Neuronal stem cell (in vitro differentiated cells): ENCODE measurements at regions not wholly inside any gene's neighbourhood (a gene's known extent, or its start where the extent isn't known, plus 50 kb on each side); places are given as distances from the start of the nearest gene placed in this dataset.

Experiments used
- DNase-seq: peaks from one replicate; pipeline ENCODE4 v3.0.0-alpha.2; 2013; ENCODE audit warnings: low spot score
- H2AFZ ChIP-seq: one replicate; pipeline ENCODE4 v1.6.1; 2013; ENCODE audit warnings: mild to moderate bottlenecking, low read length, inconsistent platforms
- H2AK5ac ChIP-seq: 2 replicates; pipeline ENCODE4 v1.6.1; 2013; ENCODE audit warnings: low read depth, mild to moderate bottlenecking, inconsistent platforms, low read length, moderate library complexity, mixed read lengths
- H2BK120ac ChIP-seq: 2 replicates; pipeline ENCODE4 v1.6.1; 2013; ENCODE audit warnings: low read depth, mild to moderate bottlenecking, inconsistent platforms, low read length, moderate library complexity, mixed read lengths
- H2BK12ac ChIP-seq: one replicate; pipeline ENCODE4 v1.6.1; 2013; ENCODE audit warnings: low read length, inconsistent platforms
- H2BK15ac ChIP-seq: 2 replicates; pipeline ENCODE4 v1.6.1; 2013; ENCODE audit warnings: mild to moderate bottlenecking, low read length, inconsistent platforms, mixed read lengths
- H2BK5ac ChIP-seq: one replicate; pipeline ENCODE4 v1.6.1; 2013; ENCODE audit warnings: inconsistent platforms, mild to moderate bottlenecking, low read length, moderate library complexity
- H3K14ac ChIP-seq: one replicate; pipeline ENCODE4 v1.6.1; 2013; ENCODE audit warnings: low read length, inconsistent platforms
- H3K18ac ChIP-seq: 2 replicates; pipeline ENCODE4 v1.6.1; 2013; ENCODE audit warnings: low read length, inconsistent platforms
- H3K23ac ChIP-seq: 2 replicates; pipeline ENCODE4 v1.6.1; 2013; ENCODE audit warnings: low read depth, mild to moderate bottlenecking, mixed read lengths, low read length, inconsistent platforms; ENCODE audit not compliant: poor library complexity
- H3K27ac ChIP-seq: replicated peaks from 3 replicates; pipeline ENCODE4 v1.5.1; 2013; ENCODE audit warnings: low read length, inconsistent platforms
- H3K27me3 ChIP-seq, 3 experiments: 2 replicates each; pipeline ENCODE4 v1.6.1; 2013; ENCODE audit warnings: low read length in 3 of 3, mild to moderate bottlenecking in 2 of 3, inconsistent platforms in 1 of 3, low read depth in 1 of 3, mixed read lengths in 1 of 3, moderate library complexity in 1 of 3; ENCODE audit not compliant: control insufficient read depth in 3 of 3, insufficient read depth in 3 of 3
- H3K36me3 ChIP-seq, 2 donors: replicated peaks in 1 of 2; 2 replicates each; pipeline ENCODE4 v1.6.1; 2013; ENCODE audit warnings: low read length in 2 of 2; ENCODE audit not compliant: control insufficient read depth in 2 of 2, insufficient read depth in 2 of 2
- H3K4ac ChIP-seq: 2 replicates; pipeline ENCODE4 v1.6.1; 2013; ENCODE audit warnings: inconsistent platforms, mild to moderate bottlenecking, low read length, moderate library complexity
- H3K4me1 ChIP-seq, 2 donors: 1 replicate in 1 of 2; 2 replicates in 1 of 2; pipeline ENCODE4 v1.6.1; 2013; ENCODE audit warnings: low read length in 2 of 2, low read depth in 1 of 2; ENCODE audit not compliant: control insufficient read depth in 2 of 2, insufficient read depth in 1 of 2
- H3K4me2 ChIP-seq: one replicate; pipeline ENCODE4 v1.6.1; 2013; ENCODE audit warnings: mild to moderate bottlenecking, low read length, inconsistent platforms; ENCODE audit not compliant: insufficient read depth, poor library complexity, severe bottlenecking
- H3K4me3 ChIP-seq, 2 donors: 2 replicates each; pipeline ENCODE4 v1.5.1; 2013; ENCODE audit warnings: low read length in 2 of 2, mild to moderate bottlenecking in 2 of 2, inconsistent platforms in 1 of 2, moderate library complexity in 1 of 2
- H3K79me1 ChIP-seq: one replicate; pipeline ENCODE4 v1.6.1; 2013; ENCODE audit warnings: low read depth, mild to moderate bottlenecking, inconsistent platforms, low read length, moderate library complexity
- H3K9ac ChIP-seq: one replicate; pipeline ENCODE4 v1.6.1; 2013; ENCODE audit warnings: mild to moderate bottlenecking, low read depth, low read length, inconsistent platforms; ENCODE audit not compliant: poor library complexity
- H3K9me3 ChIP-seq, 2 donors: replicated peaks in 1 of 2; 2 replicates each; pipeline versions ENCODE3 to v1.6.1; 2013; ENCODE audit warnings: low read length in 2 of 2, mild to moderate bottlenecking in 2 of 2, inconsistent platforms in 1 of 2, low read depth in 1 of 2, mixed read lengths in 1 of 2, moderate library complexity in 1 of 2; ENCODE audit not compliant: control insufficient read depth in 2 of 2, insufficient read depth in 1 of 2
- H4K8ac ChIP-seq: one replicate; pipeline ENCODE4 v1.6.1; 2013; ENCODE audit warnings: low read depth, mild to moderate bottlenecking, inconsistent platforms, low read length, moderate library complexity
- H4K91ac ChIP-seq: one replicate; pipeline ENCODE4 v1.6.1; 2013; ENCODE audit warnings: low read length, low read depth, mild to moderate bottlenecking, inconsistent platforms; ENCODE audit not compliant: poor library complexity
- WGBS, 2 donors: extraction: QIAGEN DNeasy Blood & Tissue Kit; methylation state at CpG; one replicate each; pipeline ENCODE4 v1.1.7; 2013; ENCODE audit warnings: missing lambda C conversion rate in 2 of 2, mixed read lengths in 1 of 2; ENCODE audit not compliant: insufficient read length in 2 of 2, insufficient replicate concordance in 1 of 2; ENCODE audit errors: extremely low coverage in 2 of 2; 5-methylcytosine and 5-hydroxymethylcytosine counted together

DNA sequence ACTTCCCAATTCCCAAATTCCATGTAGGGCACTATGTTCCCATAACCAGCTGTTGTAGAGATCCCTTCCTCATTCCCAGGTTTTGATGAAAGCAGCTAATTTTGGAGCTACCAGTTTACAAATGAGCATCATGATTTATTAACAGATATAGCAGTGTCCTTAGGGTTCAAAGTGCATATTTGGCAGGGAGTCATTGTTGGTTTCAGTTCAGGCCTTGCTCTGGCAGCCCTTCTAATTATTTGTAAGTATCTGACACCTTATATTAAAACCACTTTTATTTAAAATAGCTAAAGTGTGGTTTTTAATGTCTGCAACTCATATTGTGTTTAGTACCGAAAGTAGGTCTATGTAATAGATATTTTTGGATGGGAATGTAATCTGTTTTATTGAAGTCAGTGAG lies 518.5 kb downstream of the TLL1 start:
- H3K4me1 ChIP-seq = no peaks in the 10 kb centered on the region
- no peak overlapping the region for H4K91ac ChIP-seq
- H3K4ac ChIP-seq = no peak overlapping the region
- no peak overlapping the region for H3K4me2 ChIP-seq
- no peak overlapping the region for H2AK5ac ChIP-seq
- WGBS, 2 donors = no CpG with 5 or more reads among the region's 1 CpG
- no peak overlapping the region for H2BK15ac ChIP-seq
- no peaks in the 10 kb centered on the region for H3K9me3 ChIP-seq
- no peak overlapping the region for H3K27ac ChIP-seq
- H2AFZ ChIP-seq = no peak overlapping the region
- no peak overlapping the region for H3K23ac ChIP-seq
- H4K8ac ChIP-seq = no peak overlapping the region
- no peaks in the 10 kb centered on the region for H3K27me3 ChIP-seq
- no peaks in the 10 kb centered on the region for H3K79me1 ChIP-seq
- no peak for DNase-seq
- no peak overlapping the region for H3K18ac ChIP-seq
- no peak overlapping the region for H3K9ac ChIP-seq
- no peaks in the 10 kb centered on the region for H3K36me3 ChIP-seq
- H3K14ac ChIP-seq = no peak overlapping the region
- H3K4me3 ChIP-seq = no peak overlapping the region
- no peak overlapping the region for H2BK5ac ChIP-seq
- no peak overlapping the region for H2BK12ac ChIP-seq
- H2BK120ac ChIP-seq = no peak overlapping the region

DNA sequence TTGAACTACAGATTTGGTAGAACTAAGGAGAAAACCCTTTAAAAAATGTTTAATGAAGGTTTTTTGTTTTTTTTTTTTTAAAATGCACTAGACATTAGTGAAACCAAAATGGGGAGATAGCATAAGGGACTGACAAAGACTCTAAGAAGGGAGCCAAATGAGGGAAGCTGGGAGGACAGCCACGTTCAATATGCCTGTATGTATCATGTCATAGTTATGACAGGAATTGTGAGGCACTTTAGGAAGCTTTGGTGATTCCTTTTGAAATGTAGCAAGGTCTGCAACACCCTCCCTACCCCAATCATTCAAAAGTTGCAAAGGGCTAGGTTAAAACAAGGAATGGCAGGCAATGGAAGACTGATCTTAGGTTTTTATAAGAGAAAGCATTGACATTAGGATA lies 526.0 kb downstream of the TLL1 start:
- Histone ChIP-seq H3K9me3 (no peaks in the 10 kb centered on the region), H2BK15ac (no peak overlapping the region), H2BK120ac (no peak overlapping the region), H4K91ac (no peak overlapping the region), H2AK5ac (no peak overlapping the region), H3K4me2 (no peak overlapping the region), H3K79me1 (no peaks in the 10 kb centered on the region), H3K4ac (no peak overlapping the region), H3K27ac (no peak overlapping the region), H2BK5ac (no peak overlapping the region), H3K14ac (no peak overlapping the region), H2AFZ (no peak overlapping the region), H4K8ac (no peak overlapping the region), H3K9ac (no peak overlapping the region), H3K23ac (no peak overlapping the region), H3K27me3 (no peaks in the 10 kb centered on the region), H3K4me1 (no peaks in the 10 kb centered on the region), H3K18ac (no peak overlapping the region), H3K4me3 (no peak overlapping the region), H2BK12ac (no peak overlapping the region), H3K36me3 (no peaks in the 10 kb centered on the region)
- no CpG with 5 or more reads among the region's 1 CpG for WGBS, 2 donors
- DNase-seq = no peak

DNA sequence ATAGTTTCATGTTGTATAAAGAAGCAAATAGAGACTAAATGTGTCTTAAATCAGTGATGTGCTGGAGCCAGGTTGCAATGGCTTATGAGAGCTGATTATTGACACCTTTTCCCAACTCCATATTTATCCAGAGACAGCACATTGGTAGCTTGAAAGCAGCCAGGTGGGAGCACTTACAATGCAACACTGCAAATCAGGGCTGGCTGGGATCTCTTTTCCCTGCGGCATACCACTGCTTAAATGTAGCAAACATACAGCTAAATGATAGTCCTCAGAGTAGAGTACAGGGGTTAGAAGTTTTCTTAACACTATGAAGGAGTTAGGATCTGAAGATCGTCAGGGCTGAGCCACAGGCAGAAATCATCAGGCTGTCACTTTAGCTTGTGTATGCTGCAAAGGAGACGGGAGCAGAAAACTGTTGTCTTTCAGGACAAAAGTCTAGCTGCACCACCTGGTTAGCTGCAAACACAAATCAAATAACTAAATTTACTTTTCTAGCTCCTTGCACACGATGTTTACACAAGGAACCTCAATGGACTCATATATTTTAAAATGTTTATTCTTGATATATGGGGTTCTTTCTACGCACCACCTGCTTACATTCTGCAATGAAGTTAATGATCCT lies 527.3 kb downstream of the TLL1 start:
- H3K23ac ChIP-seq = no peak overlapping the region
- H3K9me3 ChIP-seq = no peaks in the 10 kb centered on the region
- no peak overlapping the region for H3K4me2 ChIP-seq
- H3K9ac ChIP-seq = no peak overlapping the region
- H3K36me3 ChIP-seq = no peaks in the 10 kb centered on the region
- no peak overlapping the region for H2BK12ac ChIP-seq
- H3K4ac ChIP-seq = no peak overlapping the region
- H3K27ac ChIP-seq = no peak overlapping the region
- WGBS, 2 donors = no CpG with 5 or more reads among the region's 5 CpGs
- H3K18ac ChIP-seq = no peak overlapping the region
- no peak overlapping the region for H2AK5ac ChIP-seq
- no peak overlapping the region for H2BK15ac ChIP-seq
- DNase-seq = no peak
- peak overlapping the region; percentile 52 for H2AFZ ChIP-seq
- H3K4me3 ChIP-seq = no peak overlapping the region
- H2BK120ac ChIP-seq = no peak overlapping the region
- no peaks in the 10 kb centered on the region for H3K27me3 ChIP-seq
- H3K79me1 ChIP-seq = no peaks in the 10 kb centered on the region
- no peak overlapping the region for H4K91ac ChIP-seq
- no peak overlapping the region for H3K14ac ChIP-seq
- H2BK5ac ChIP-seq = no peak overlapping the region
- H3K4me1 ChIP-seq = no peaks in the 10 kb centered on the region
- no peak overlapping the region for H4K8ac ChIP-seq

DNA sequence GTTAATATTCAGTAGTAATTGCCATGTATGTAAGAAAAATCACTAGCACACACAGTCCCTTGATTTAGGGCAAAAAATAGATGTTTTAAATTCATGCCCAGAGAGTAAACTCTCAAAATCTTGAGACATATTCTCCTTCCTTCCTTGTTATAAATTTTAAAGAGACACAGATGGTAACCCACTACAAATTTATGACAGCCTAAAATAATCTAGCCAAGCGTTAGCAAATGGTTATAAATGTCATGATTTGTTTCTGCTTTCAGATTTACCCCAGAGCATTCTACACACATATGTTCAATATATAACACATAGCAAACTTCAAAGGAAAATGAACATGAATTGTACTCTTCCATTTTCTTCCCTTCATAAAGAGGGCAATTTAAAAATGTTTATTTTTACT lies 540.3 kb downstream of the TLL1 start:
- Histone ChIP-seq H3K4me3 (no peak overlapping the region), H3K27me3 (no peaks in the 10 kb centered on the region), H3K23ac (no peak overlapping the region), H3K4me2 (no peak overlapping the region), H3K4ac (no peak overlapping the region), H2BK120ac (no peak overlapping the region), H3K79me1 (no peaks in the 10 kb centered on the region), H3K36me3 (no peaks in the 10 kb centered on the region), H3K9me3 (no peaks in the 10 kb centered on the region), H3K9ac (no peak overlapping the region), H4K91ac (no peak overlapping the region), H3K27ac (no peak overlapping the region), H3K4me1 (no peaks in the 10 kb centered on the region), H4K8ac (no peak overlapping the region), H2BK15ac (no peak overlapping the region), H3K14ac (no peak overlapping the region), H2BK12ac (no peak overlapping the region), H2AK5ac (no peak overlapping the region), H3K18ac (no peak overlapping the region), H2BK5ac (no peak overlapping the region), H2AFZ (no peak overlapping the region)
- no peak for DNase-seq
- no CpG with 5 or more reads among the region's 1 CpG for whole genome bisulfite sequencing, 2 donors
